Kidney (tissue), 13 donors: ENCODE measurements at regions not wholly inside any gene's neighbourhood (a gene's known extent, or its start where the extent isn't known, plus 50 kb on each side); places are given as distances from the start of the nearest gene placed in this dataset.

ENCODE experiments used
- DNase-seq, 5 donors: peaks; one replicate each; pipeline ENCODE4 v3.0.0-alpha.2; 2013 to 2020
- FAIRE-seq: peaks from 2 replicates; lab custom pipeline; 2012; peaks lifted over from hg19 to GRCh38; lab: Jason Lieb, UNC
- H3K27ac ChIP-seq, 2 donors: one replicate each; pipeline ENCODE4 v1.7.0; 2013; ENCODE audit warnings: low read depth in 2 of 2, low read length in 2 of 2, inconsistent platforms in 1 of 2
- H3K27me3 ChIP-seq: one replicate; pipeline ENCODE4 v1.7.1; 2013; ENCODE audit warnings: low read length, inconsistent platforms; ENCODE audit not compliant: control insufficient read depth, insufficient read depth
- H3K36me3 ChIP-seq, 3 donors: one replicate each; pipeline versions ENCODE4 v1.7.0 to v1.7.1; 2013; ENCODE audit warnings: low read length in 3 of 3, control low read depth in 1 of 3, inconsistent platforms in 1 of 3; ENCODE audit not compliant: insufficient read depth in 3 of 3, control insufficient read depth in 2 of 3
- H3K4me1 ChIP-seq, 3 donors: one replicate each; pipeline versions ENCODE4 v1.7.0 to v1.7.1; 2013; ENCODE audit warnings: low read length in 3 of 3, inconsistent platforms in 1 of 3, low read depth in 1 of 3; ENCODE audit not compliant: control insufficient read depth in 2 of 3, insufficient read depth in 2 of 3
- H3K4me3 ChIP-seq, 3 donors: one replicate each; pipeline versions ENCODE4 v1.7.0 to v1.8.1; 2013; ENCODE audit warnings: low read length in 3 of 3, control low read depth in 1 of 3, inconsistent platforms in 1 of 3
- H3K9ac ChIP-seq, 3 donors: one replicate each; pipeline versions ENCODE4 v1.7.0 to v1.7.1; 2013; ENCODE audit warnings: low read length in 3 of 3, control low read depth in 1 of 3, inconsistent platforms in 1 of 3
- H3K9me3 ChIP-seq, 3 donors: one replicate each; pipeline versions ENCODE4 v1.7.0 to v1.7.1; 2013; ENCODE audit warnings: low read length in 3 of 3, control low read depth in 1 of 3, inconsistent platforms in 1 of 3; ENCODE audit not compliant: control insufficient read depth in 2 of 3, insufficient read depth in 1 of 3
- intact Hi-C: fragments of 100-400 bp; cut with DNase I; formaldehyde crosslinking; loops from one replicate; pipeline ENCODE4 v1.11.1; 2022
- TF ChIP-seq, protein P1 (sequence below): IDR thresholded peaks from 3 replicates; pipeline ENCODE4 v1.5.1; 2012; ENCODE audit warnings: mild to moderate bottlenecking, moderate library complexity, borderline replicate concordance; ENCODE audit not compliant: insufficient read depth; ENCODE audit errors: extremely low read depth
- donor health status: control.
- donor health status: control.
- donor health status: control.
- donor health status: control.
- donor health status: control.
- donor health status: DM: yes; HTN: yes; CAD: no.
- donor health status: Normal renal cell carcinoma (clear cell type).

DNA sequence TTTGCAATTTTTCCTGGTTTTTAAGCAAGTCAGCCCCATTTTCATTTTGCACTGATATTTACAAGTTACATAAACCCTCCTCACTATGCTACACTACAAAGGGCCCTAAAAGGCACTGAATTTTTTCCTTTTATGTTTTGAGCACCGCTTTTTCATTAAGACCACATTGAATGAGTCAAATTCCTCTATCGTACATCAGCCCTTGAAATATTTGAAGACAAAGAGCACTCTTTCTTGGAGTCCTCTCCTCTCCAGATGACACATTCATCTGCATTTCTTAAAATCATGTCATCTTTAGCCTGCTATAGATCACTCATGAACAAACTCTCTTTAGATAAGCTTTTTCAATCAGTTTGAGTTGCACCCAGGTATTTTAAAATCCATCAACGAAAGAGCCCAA, 306.6 kb upstream of the SOX11 start:
- Histone ChIP-seq H3K36me3 (no peaks in the 10 kb centered on the region), H3K27me3 (no peaks in the 10 kb centered on the region), H3K4me3 (no peak overlapping the region), H3K27ac (no peak overlapping the region), H3K9me3 (no peaks in the 10 kb centered on the region), H3K4me1 (no peaks in the 10 kb centered on the region), H3K9ac (no peak overlapping the region)
- FAIRE-seq (no peak), DNase-seq (no peak)
- TF ChIP-seq, protein P1, sequence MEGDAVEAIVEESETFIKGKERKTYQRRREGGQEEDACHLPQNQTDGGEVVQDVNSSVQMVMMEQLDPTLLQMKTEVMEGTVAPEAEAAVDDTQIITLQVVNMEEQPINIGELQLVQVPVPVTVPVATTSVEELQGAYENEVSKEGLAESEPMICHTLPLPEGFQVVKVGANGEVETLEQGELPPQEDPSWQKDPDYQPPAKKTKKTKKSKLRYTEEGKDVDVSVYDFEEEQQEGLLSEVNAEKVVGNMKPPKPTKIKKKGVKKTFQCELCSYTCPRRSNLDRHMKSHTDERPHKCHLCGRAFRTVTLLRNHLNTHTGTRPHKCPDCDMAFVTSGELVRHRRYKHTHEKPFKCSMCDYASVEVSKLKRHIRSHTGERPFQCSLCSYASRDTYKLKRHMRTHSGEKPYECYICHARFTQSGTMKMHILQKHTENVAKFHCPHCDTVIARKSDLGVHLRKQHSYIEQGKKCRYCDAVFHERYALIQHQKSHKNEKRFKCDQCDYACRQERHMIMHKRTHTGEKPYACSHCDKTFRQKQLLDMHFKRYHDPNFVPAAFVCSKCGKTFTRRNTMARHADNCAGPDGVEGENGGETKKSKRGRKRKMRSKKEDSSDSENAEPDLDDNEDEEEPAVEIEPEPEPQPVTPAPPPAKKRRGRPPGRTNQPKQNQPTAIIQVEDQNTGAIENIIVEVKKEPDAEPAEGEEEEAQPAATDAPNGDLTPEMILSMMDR = no peak
- intact Hi-C loops = no loop called here

DNA sequence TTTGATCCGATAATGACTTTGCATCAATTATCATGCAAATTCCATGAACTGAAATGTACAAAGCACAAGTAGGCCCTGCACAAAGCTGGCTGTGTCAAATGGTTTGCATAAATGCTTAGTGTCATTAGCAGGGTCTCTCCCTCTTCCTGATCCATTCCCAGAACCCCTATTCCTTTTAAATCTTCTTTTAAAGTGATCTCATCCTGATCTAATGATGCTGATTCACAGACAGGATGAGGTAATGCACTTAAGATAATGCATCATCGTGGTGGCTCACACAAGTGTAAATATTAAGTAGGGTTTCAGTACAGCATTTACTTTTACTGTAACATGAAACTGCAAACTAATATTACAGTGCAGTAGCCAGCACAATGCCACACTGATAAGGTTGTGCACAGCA, 304.8 kb upstream of the SOX11 start:
- H3K9ac ChIP-seq = no peak overlapping the region
- H3K4me1 ChIP-seq = no peaks in the 10 kb centered on the region
- intact Hi-C loops = no loop called here
- H3K27ac ChIP-seq = no peak overlapping the region
- DNase-seq = no peak
- TF ChIP-seq, protein P1 = no peak
- no peaks in the 10 kb centered on the region for H3K9me3 ChIP-seq
- FAIRE-seq = no peak
- no peak overlapping the region for H3K4me3 ChIP-seq
- H3K36me3 ChIP-seq = no peaks in the 10 kb centered on the region
- no peaks in the 10 kb centered on the region for H3K27me3 ChIP-seq

DNA sequence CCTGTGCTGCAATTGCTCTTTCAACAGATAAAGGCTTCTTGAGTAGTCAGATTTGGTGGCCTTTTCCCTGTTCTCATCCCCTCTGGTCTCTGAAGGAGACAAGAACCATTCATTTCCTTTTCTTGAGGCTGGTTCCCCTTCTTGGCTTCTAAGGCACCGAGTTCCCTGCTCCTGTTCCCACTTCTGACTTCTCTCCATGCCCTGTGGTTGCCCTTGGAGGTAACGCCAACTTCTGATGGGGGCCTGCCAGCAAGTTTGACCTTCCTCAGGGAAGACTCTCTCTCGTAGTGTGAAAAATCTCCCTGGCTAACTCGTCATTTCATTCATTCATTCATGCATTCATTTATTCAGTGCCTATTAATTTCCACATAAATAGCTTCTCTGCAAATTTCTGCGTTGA, 302.4 kb upstream of the SOX11 start:
- DNase-seq (no peak), FAIRE-seq (no peak)
- Histone ChIP-seq H3K27me3 (no peaks in the 10 kb centered on the region), H3K36me3 (no peaks in the 10 kb centered on the region), H3K9ac (no peak overlapping the region), H3K4me3 (no peak overlapping the region), H3K4me1 (no peaks in the 10 kb centered on the region), H3K9me3 (no peaks in the 10 kb centered on the region), H3K27ac (no peak overlapping the region)
- intact Hi-C loops = no loop called here
- TF ChIP-seq, protein P1 = no peak

- peak in 4 of 5 donors; percentile 74 to 91 (median 83) for DNase-seq
- no peaks in the 10 kb centered on the region for H3K9me3 ChIP-seq
- TF ChIP-seq, protein P1 = no peak
- intact Hi-C loops = no loop called here
- no peak for FAIRE-seq
- no peaks in the 10 kb centered on the region for H3K4me1 ChIP-seq
- H3K36me3 ChIP-seq = no peaks in the 10 kb centered on the region
- H3K9ac ChIP-seq = no peak overlapping the region
- H3K27me3 ChIP-seq = no peaks in the 10 kb centered on the region
- no peak overlapping the region for H3K27ac ChIP-seq
- H3K4me3 ChIP-seq = no peak overlapping the region
Observed at GRCh38 chr2:5391362-5391761, 300.8 kb upstream of the SOX11 start.
